Lung microvascular endothelial cell (primary cell): ENCODE measurements at regions not wholly inside any gene's neighbourhood (a gene's known extent, or its start where the extent isn't known, plus 50 kb on each side); places are given as distances from the start of the nearest gene placed in this dataset.

Experiments
- DNase-seq, 2 donors: peaks; one replicate each; pipeline versions ENCODE4 v3.0.0 to v3.0.0-alpha.2; 2010; ENCODE audit warnings: low read depth in 2 of 2

- DNase-seq: no peak
Observed at GRCh38 chr3:135792858-135793475, 172.6 kb upstream of the PPP2R3A start.

- no peak for DNase-seq
Observed at GRCh38 chr3:135800071-135800549, 165.4 kb upstream of the PPP2R3A start.

- no peak for DNase-seq
Observed at GRCh38 chr3:135801018-135801417, 164.5 kb upstream of the PPP2R3A start.

GRCh38 chr3:135802171-135802570 is 163.4 kb upstream of the PPP2R3A start:
- DNase-seq: no peak

GRCh38 chr3:135803028-135803692 is 162.4 kb upstream of the PPP2R3A start:
- no peak for DNase-seq

GRCh38 chr3:135805752-135806151 is 159.8 kb upstream of the PPP2R3A start:
- no peak for DNase-seq

- no peak for DNase-seq
Observed at GRCh38 chr3:135806317-135806716, 159.2 kb upstream of the PPP2R3A start.

GRCh38 chr3:135807879-135808278 is 157.6 kb upstream of the PPP2R3A start:
- no peak for DNase-seq

- DNase-seq: no peak
Observed at GRCh38 chr3:135809021-135809634, 156.4 kb upstream of the PPP2R3A start.

GRCh38 chr3:135811651-135812050 is 153.9 kb upstream of the PPP2R3A start:
- no peak for DNase-seq

- no peak for DNase-seq
Observed at GRCh38 chr3:135812057-135812456, 153.5 kb upstream of the PPP2R3A start.

GRCh38 chr3:135834465-135834864 is 131.1 kb upstream of the PPP2R3A start:
- no peak for DNase-seq

GRCh38 chr3:135837977-135838631 is 127.4 kb upstream of the PPP2R3A start:
- no peak for DNase-seq

GRCh38 chr3:135840436-135840835 is 125.1 kb upstream of the PPP2R3A start:
- no peak for DNase-seq

- DNase-seq: no peak
Observed at GRCh38 chr3:135844386-135844785, 121.1 kb upstream of the PPP2R3A start.

GRCh38 chr3:135848051-135848450 is 117.5 kb upstream of the PPP2R3A start:
- DNase-seq: no peak

- DNase-seq: no peak
Observed at GRCh38 chr3:135849827-135850226, 115.7 kb upstream of the PPP2R3A start.

- no peak for DNase-seq
Observed at GRCh38 chr3:135851201-135852081, 114.1 kb upstream of the PPP2R3A start.

GRCh38 chr3:135853981-135854380 is 111.5 kb upstream of the PPP2R3A start:
- no peak for DNase-seq

- DNase-seq: no peak
Observed at GRCh38 chr3:135860761-135861160, 104.8 kb upstream of the PPP2R3A start.

GRCh38 chr3:135862361-135862760 is 103.2 kb upstream of the PPP2R3A start:
- DNase-seq: no peak
